Liver (tissue), 7 donors: ENCODE measurements at regions not wholly inside any gene's neighbourhood (a gene's known extent, or its start where the extent isn't known, plus 50 kb on each side); places are given as distances from the start of the nearest gene placed in this dataset.

Experiments used
- DNase-seq: peaks from one replicate; pipeline ENCODE4 v3.0.0-alpha.2; 2017; ENCODE audit warnings: low spot score
- H3K27ac ChIP-seq, 2 donors: one replicate each; pipeline ENCODE4 v1.7.0; 2013; ENCODE audit warnings: inconsistent platforms in 2 of 2, low read length in 2 of 2, control low read depth in 1 of 2, low read depth in 1 of 2, mild to moderate bottlenecking in 1 of 2
- H3K27me3 ChIP-seq, 4 donors: one replicate each; pipeline versions ENCODE4 v1.6.1 to v1.7.0; 2013; ENCODE audit warnings: low read length in 3 of 4, inconsistent platforms in 1 of 4, mild to moderate bottlenecking in 1 of 4, moderate library complexity in 1 of 4; ENCODE audit not compliant: control insufficient read depth in 4 of 4, insufficient read depth in 4 of 4
- H3K36me3 ChIP-seq, 4 donors: one replicate each; pipeline versions ENCODE4 v1.6.1 to v1.7.0; 2013; ENCODE audit warnings: low read length in 3 of 4, mild to moderate bottlenecking in 3 of 4, low read depth in 1 of 4, moderate library complexity in 1 of 4; ENCODE audit not compliant: control insufficient read depth in 4 of 4, insufficient read depth in 3 of 4
- H3K4me1 ChIP-seq, 4 donors: one replicate each; pipeline versions ENCODE4 v1.6.1 to v1.7.0; 2013; ENCODE audit warnings: low read length in 3 of 4, mild to moderate bottlenecking in 3 of 4, moderate library complexity in 1 of 4; ENCODE audit not compliant: control insufficient read depth in 4 of 4, insufficient read depth in 4 of 4
- H3K4me3 ChIP-seq, 3 donors: one replicate each; pipeline versions ENCODE4 v1.6.1 to v1.7.0; 2013; ENCODE audit warnings: low read length in 3 of 3, control low read depth in 1 of 3, low read depth in 1 of 3, mild to moderate bottlenecking in 1 of 3
- H3K9ac ChIP-seq, 2 donors: one replicate each; pipeline ENCODE4 v1.7.0; 2013; ENCODE audit warnings: low read length in 2 of 2, mild to moderate bottlenecking in 2 of 2, moderate library complexity in 2 of 2, control low read depth in 1 of 2, low read depth in 1 of 2
- H3K9me3 ChIP-seq, 4 donors: one replicate each; pipeline versions ENCODE4 v1.6.1 to v1.7.0; 2013; ENCODE audit warnings: low read length in 3 of 4; ENCODE audit not compliant: control insufficient read depth in 4 of 4
- ATF3 ChIP-seq: IDR thresholded peaks from 2 replicates; pipeline ENCODE4 v1.6.1; 2016; ENCODE audit warnings: antibody characterized with exemption
- EGR1 ChIP-seq, 2 donors: IDR thresholded peaks; 2 replicates each; pipeline ENCODE4 v1.6.1; 2016 to 2018; ENCODE audit warnings: antibody characterized with exemption in 2 of 2, low read depth in 2 of 2
- FOXA1 ChIP-seq: IDR thresholded peaks from 2 replicates; pipeline ENCODE4 v1.6.1; 2016; ENCODE audit warnings: antibody characterized with exemption
- FOXA2 ChIP-seq: IDR thresholded peaks from 2 replicates; pipeline ENCODE4 v1.6.1; 2016; ENCODE audit warnings: antibody characterized with exemption
- HNF4A ChIP-seq, 2 donors: conservative IDR thresholded peaks; 2 replicates each; pipeline ENCODE4 v1.6.1; 2016; ENCODE audit warnings: antibody characterized with exemption in 2 of 2, mild to moderate bottlenecking in 2 of 2
- MAX ChIP-seq: IDR thresholded peaks from 2 replicates; pipeline ENCODE4 v1.6.1; 2016; ENCODE audit warnings: antibody characterized with exemption
- NR2F2 ChIP-seq: IDR thresholded peaks from 2 replicates; pipeline ENCODE4 v1.6.1; 2016; ENCODE audit warnings: antibody characterized with exemption
- RAD21 ChIP-seq, 2 donors: IDR thresholded peaks; 2 replicates each; pipeline ENCODE4 v1.6.1; 2016; ENCODE audit warnings: antibody characterized with exemption in 2 of 2, mild to moderate bottlenecking in 2 of 2
- REST ChIP-seq: IDR thresholded peaks from 2 replicates; pipeline ENCODE4 v1.6.1; 2016; ENCODE audit warnings: antibody characterized with exemption, mild to moderate bottlenecking
- RXRA ChIP-seq, 2 donors: IDR thresholded peaks; 2 replicates each; pipeline ENCODE4 v1.6.1; 2017 to 2018; ENCODE audit warnings: antibody characterized with exemption in 2 of 2, mild to moderate bottlenecking in 1 of 2
- SP1 ChIP-seq: IDR thresholded peaks from 2 replicates; pipeline ENCODE4 v1.6.1; 2018; ENCODE audit warnings: antibody characterized with exemption, mild to moderate bottlenecking
- TAF1 ChIP-seq: conservative IDR thresholded peaks from 2 replicates; pipeline ENCODE4 v1.6.1; 2016; ENCODE audit warnings: antibody characterized with exemption, mild to moderate bottlenecking
- YY1 ChIP-seq: IDR thresholded peaks from 2 replicates; pipeline ENCODE4 v1.6.1; 2016; ENCODE audit warnings: antibody characterized with exemption, mild to moderate bottlenecking
- ZBTB33 ChIP-seq: IDR thresholded peaks from 2 replicates; pipeline ENCODE4 v1.6.1; 2016; ENCODE audit warnings: antibody characterized with exemption
- WGBS: extraction: QIAGEN DNeasy Blood & Tissue Kit; methylation state at CpG from one replicate; pipeline ENCODE4 v1.1.7; 2013; 5-methylcytosine and 5-hydroxymethylcytosine counted together
- donor health status: healthy.
- donor health status: healthy.
- donor health status: healthy.
- donor health status: healthy.

GRCh38 chr1:193569983-193570269 lies 383.5 kb upstream of the B3GALT2 start:
- Histone ChIP-seq H3K9ac (no peak overlapping the region), H3K36me3 (no peaks in the 10 kb centered on the region), H3K4me1 (peaks cover 0 to 5% (median under 1%) of the 10 kb centered on the region in 4 donors), H3K4me3 (no peak overlapping the region), H3K27me3 (no peaks in the 10 kb centered on the region), H3K27ac (no peak overlapping the region), H3K9me3 (no peaks in the 10 kb centered on the region)
- DNase-seq = no peak
- TF ChIP-seq ZBTB33 (no peak), RXRA (IDR thresholded peaks at IDR 0.05) (no peak), MAX (no peak), TAF1 (no peak), YY1 (no peak), RAD21 (IDR thresholded peaks at IDR 0.05) (no peak), NR2F2 (no peak), REST (no peak), FOXA2 (no peak), EGR1 (IDR thresholded peaks at IDR 0.05; ENCODE audit: low read depth in 2 of 2) (no peak)

GRCh38 chr1:193569096-193569982 lies 382.9 kb upstream of the B3GALT2 start:
- WGBS = 69% methylated on average over 1 of the region's 1 CpG
- H3K27ac ChIP-seq = no peak overlapping the region

More at GRCh38 chr1:193569096-193569982, 382.9 kb upstream of the B3GALT2 start:
- DNase-seq = no peak
- no peaks in the 10 kb centered on the region for H3K9me3 ChIP-seq
- no peak overlapping the region for H3K9ac ChIP-seq
- no peak overlapping the region for H3K4me3 ChIP-seq
- H3K27me3 ChIP-seq = no peaks in the 10 kb centered on the region
- H3K4me1 ChIP-seq = peaks cover 0 to 5% (median under 1%) of the 10 kb centered on the region in 4 donors
- no peaks in the 10 kb centered on the region for H3K36me3 ChIP-seq
- TF ChIP-seq SP1 (no peak), NR2F2 (no peak), HNF4A (conservative IDR thresholded peaks at IDR 0.05) (no peak), FOXA1 (no peak), ATF3 (no peak), RXRA (IDR thresholded peaks at IDR 0.05) (no peak), REST (no peak), YY1 (no peak), ZBTB33 (no peak), FOXA2 (no peak)
